ENCODE measurements at regions not wholly inside any gene's neighbourhood (a gene's known extent, or its start where the extent isn't known, plus 50 kb on each side); places are given as distances from the start of the nearest gene placed in this dataset.

DNA sequence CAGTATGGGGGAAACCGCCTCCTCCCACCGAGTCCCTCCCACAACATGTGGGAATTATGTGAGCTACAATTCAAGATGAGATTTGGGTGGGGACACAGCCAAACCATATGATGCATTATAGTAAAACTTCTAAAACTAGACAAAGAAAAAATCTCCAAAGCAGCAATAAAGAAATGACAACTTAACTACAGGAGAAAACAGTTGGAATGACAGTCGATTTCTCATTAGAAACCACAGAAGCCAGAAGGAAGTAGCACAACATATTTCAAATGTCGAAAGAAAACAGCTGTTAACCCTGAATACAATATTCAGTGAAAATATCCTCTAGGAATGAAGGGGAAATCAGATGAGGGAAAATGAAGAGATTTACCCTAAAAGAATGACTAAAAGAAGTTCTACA lies 53.5 kb upstream of the TCF4 start:
- FAIRE-seq (no peak), DNase-seq (ENCODE audit: low read depth in 1 of 2, low spot score in 2 of 2) (no peak)
- Histone ChIP-seq H3K4me2 (ENCODE audit: insufficient read depth in 1 of 2, low read depth in 2 of 2, low read length in 2 of 2) (no peak overlapping the region), H2AFZ (ENCODE audit: low read length) (no peak overlapping the region), H4K91ac (replicated peaks; ENCODE audit: insufficient read length, low read length) (no peak overlapping the region), H3K14ac (ENCODE audit: insufficient read length) (no peak overlapping the region), H2BK120ac (replicated peaks; ENCODE audit: low read depth, low read length) (no peak overlapping the region), H3K4me1 (replicated peaks in 1 of 4; ENCODE audit: control insufficient read depth in 3 of 4, insufficient read depth in 4 of 4, low read length in 3 of 4) (no peaks in the 10 kb centered on the region), H3K9me3 (ENCODE audit: insufficient read depth in 2 of 2, low read depth in 1 of 2, low read length in 1 of 2) (no peaks in the 10 kb centered on the region; a peak in 1 of 4 replicates), H3K56ac (replicated peaks; ENCODE audit: insufficient read length, low read depth, low read length) (no peak overlapping the region), H3K4me3 (ENCODE audit: extremely low read depth in 1 of 4, insufficient read depth in 2 of 4, low read depth in 3 of 4, low read length in 4 of 4) (no peak overlapping the region), H2AK5ac (ENCODE audit: low read depth, low read length) (no peak overlapping the region), H2BK20ac (ENCODE audit: low read length) (no peak overlapping the region), H3K27me3 (replicated peaks in 1 of 4; ENCODE audit: control insufficient read depth in 3 of 4, extremely low read depth in 1 of 4, insufficient read depth in 3 of 4, low read length in 3 of 4) (no peaks in the 10 kb centered on the region), H4K8ac (ENCODE audit: extremely low read depth, insufficient read depth, low read length) (no peak overlapping the region), H3K79me2 (ENCODE audit: control insufficient read depth in 1 of 2, insufficient read depth in 2 of 2, low read length in 2 of 2) (no peaks in the 10 kb centered on the region), H4K5ac (ENCODE audit: insufficient read length, low read depth, low read length) (no peak overlapping the region), H3K27ac (ENCODE audit: low read depth, low read length) (no peak overlapping the region), H3K4ac (replicated peaks; ENCODE audit: insufficient read length, low read depth, low read length) (no peak overlapping the region), H2BK5ac (ENCODE audit: low read depth, low read length) (no peak overlapping the region), H3K9ac (replicated peaks in 1 of 4; ENCODE audit: extremely low read depth in 1 of 4, low read depth in 3 of 4, low read length in 3 of 4) (no peak overlapping the region), H3K23ac (ENCODE audit: insufficient read length) (no peak overlapping the region), H3K79me1 (ENCODE audit: low read depth, low read length) (no peaks in the 10 kb centered on the region), H2BK12ac (ENCODE audit: low read depth, low read length) (no peak overlapping the region), H2BK15ac (ENCODE audit: low read length) (no peak overlapping the region), H3K36me3 (ENCODE audit: control insufficient read depth in 2 of 4, insufficient read depth in 4 of 4, low read length in 3 of 4) (no peaks in the 10 kb centered on the region), H4K20me1 (replicated peaks in 1 of 2; ENCODE audit: control insufficient read depth in 1 of 2, insufficient read depth in 2 of 2, low read length in 2 of 2) (no peaks in the 10 kb centered on the region), H3K23me2 (ENCODE audit: low read depth, low read length) (no peaks in the 10 kb centered on the region), H3K18ac (ENCODE audit: extremely low read depth, low read length) (no peak overlapping the region)
- ChIA-PET CTCF (ENCODE audit: partially characterized antibody) (interaction anchor here (0.9 kb wide), 1 partner anchor 20 kb away, joined by 3 read pairs; no protein-coding TSS in a partner anchor), POLR2A (ENCODE audit: partially characterized antibody) (no interaction called here)
- 92% methylated on average over 4 of the region's 4 CpGs; no CpG with 5 or more reads in 1 of the 2 experiments for WGBS, 2 experiments (ENCODE audit: extremely low coverage in 1 of 2, insufficient coverage in 1 of 2, insufficient read length in 1 of 2, insufficient replicate concordance in 2 of 2, low coverage in 1 of 2, low lambda C conversion rate in 2 of 2, missing lambda C conversion rate in 1 of 2)
- TF ChIP-seq RAD21 (IDR thresholded peaks at IDR 0.05 in 1 of 2, conservative IDR thresholded peaks at IDR 0.05 in 1 of 2; ENCODE audit: low read depth in 2 of 2, low read length in 2 of 2) = no peak
- no peak for TF ChIP-seq SIX5 (IDR thresholded peaks at IDR 0.05; ENCODE audit: low read depth, low read length)
- TF ChIP-seq, protein P1, sequence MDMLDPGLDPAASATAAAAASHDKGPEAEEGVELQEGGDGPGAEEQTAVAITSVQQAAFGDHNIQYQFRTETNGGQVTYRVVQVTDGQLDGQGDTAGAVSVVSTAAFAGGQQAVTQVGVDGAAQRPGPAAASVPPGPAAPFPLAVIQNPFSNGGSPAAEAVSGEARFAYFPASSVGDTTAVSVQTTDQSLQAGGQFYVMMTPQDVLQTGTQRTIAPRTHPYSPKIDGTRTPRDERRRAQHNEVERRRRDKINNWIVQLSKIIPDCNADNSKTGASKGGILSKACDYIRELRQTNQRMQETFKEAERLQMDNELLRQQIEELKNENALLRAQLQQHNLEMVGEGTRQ (IDR thresholded peaks at IDR 0.05; ENCODE audit: low read length) = no peak

Measured in H1 (cell line).